Endodermal cell (in vitro differentiated cells): ENCODE measurements at regions not wholly inside any gene's neighbourhood (a gene's known extent, or its start where the extent isn't known, plus 50 kb on each side); places are given as distances from the start of the nearest gene placed in this dataset.

ENCODE experiments used
- DNase-seq: peaks from one replicate; pipeline ENCODE4 v3.0.0-alpha.2; 2017
- H3K27ac ChIP-seq: 2 replicates; pipeline ENCODE4 v1.5.1; 2013; ENCODE audit warnings: mild to moderate bottlenecking, low read depth, low read length, moderate library complexity
- H3K27me3 ChIP-seq: 2 replicates; pipeline ENCODE4 v1.6.1; 2013; ENCODE audit warnings: mild to moderate bottlenecking, low read length, moderate library complexity; ENCODE audit not compliant: insufficient read depth, control insufficient read depth, poor library complexity, severe bottlenecking
- H3K36me3 ChIP-seq: 2 replicates; pipeline ENCODE4 v1.7.0; 2013; ENCODE audit warnings: mild to moderate bottlenecking, low read length, moderate library complexity; ENCODE audit not compliant: control insufficient read depth, insufficient read depth
- H3K4me1 ChIP-seq: one replicate; pipeline ENCODE4 v1.7.0; 2013; ENCODE audit warnings: low read length; ENCODE audit not compliant: control insufficient read depth, insufficient read depth
- H3K4me3 ChIP-seq: 2 replicates; pipeline ENCODE4 v1.5.1; 2013; ENCODE audit warnings: mild to moderate bottlenecking, low read length, moderate library complexity
- H3K9ac ChIP-seq: 2 replicates; pipeline ENCODE4 v1.6.1; 2013; ENCODE audit warnings: mild to moderate bottlenecking, low read length, moderate library complexity; ENCODE audit not compliant: poor library complexity, severe bottlenecking; ENCODE audit errors: extremely low read depth
- H3K9me3 ChIP-seq: 2 replicates; pipeline ENCODE4 v1.6.1; 2013; ENCODE audit warnings: mild to moderate bottlenecking, low read length, moderate library complexity; ENCODE audit not compliant: control insufficient read depth
- H3K27ac Mint-ChIP-seq: 2 replicates; pipeline ENCODE4 v1.8.0; 2020; ENCODE audit warnings: mixed read lengths
- H3K27me3 Mint-ChIP-seq: 2 replicates; pipeline ENCODE4 v1.8.0; 2021; ENCODE audit warnings: mild to moderate bottlenecking, mixed read lengths; ENCODE audit not compliant: insufficient read depth
- H3K36me3 Mint-ChIP-seq: 2 replicates; pipeline ENCODE4 v1.8.0; 2020; ENCODE audit warnings: low read depth, mixed read lengths
- H3K4me1 Mint-ChIP-seq: 2 replicates; pipeline ENCODE4 v1.8.0; 2020; ENCODE audit warnings: mixed read lengths
- H3K4me3 Mint-ChIP-seq: 2 replicates; pipeline ENCODE4 v1.8.0; 2020; ENCODE audit warnings: mild to moderate bottlenecking, moderate library complexity, mixed read lengths
- H3K9me3 Mint-ChIP-seq: 2 replicates; pipeline ENCODE4 v1.8.0; 2020; ENCODE audit warnings: mild to moderate bottlenecking, mixed read lengths
- CTCF ChIP-seq: fragments of 200-600 bp; sonication (generic); conservative IDR thresholded peaks from 2 replicates; pipeline ENCODE4 v1.5.0; 2021; ENCODE audit warnings: antibody characterized with exemption, mild to moderate bottlenecking
- WGBS, 2 experiments: methylation state at CpG; one replicate each; pipeline versions ENCODE4 v1.1.5 to v1.1.7; 2013; ENCODE audit warnings: missing lambda C conversion rate in 2 of 2, mixed read lengths in 1 of 2; ENCODE audit not compliant: insufficient coverage in 1 of 2, insufficient read length in 1 of 2; 5-methylcytosine and 5-hydroxymethylcytosine counted together

GRCh38 chr2:45237128-45237527 lies 227.9 kb upstream of the SIX2 start:
- Histone ChIP-seq H3K9ac (no peak overlapping the region), H3K36me3 (no peaks in the 10 kb centered on the region), H3K4me1 (no peaks in the 10 kb centered on the region), H3K9me3 (peaks cover under 1% of the 10 kb centered on the region), H3K4me3 (no peak overlapping the region), H3K27me3 (no peaks in the 10 kb centered on the region), H3K27ac (no peak overlapping the region)
- no peak overlapping the region for H3K4me3 Mint-ChIP-seq
- no peaks in the 10 kb centered on the region for H3K4me1 Mint-ChIP-seq
- TF ChIP-seq CTCF, result no peak
- no peaks in the 10 kb centered on the region for H3K27me3 Mint-ChIP-seq
- no peaks in the 10 kb centered on the region for H3K9me3 Mint-ChIP-seq
- WGBS, 2 experiments, result 90 to 97% methylated on average over 9 of the region's 9 CpGs
- DNase-seq, result no peak
- H3K36me3 Mint-ChIP-seq, result no peaks in the 10 kb centered on the region
- H3K27ac Mint-ChIP-seq, result no peak overlapping the region

- H3K27me3 ChIP-seq, result no peaks in the 10 kb centered on the region
- H3K9ac ChIP-seq, result no peak overlapping the region
- Mint-ChIP-seq H3K9me3 (no peaks in the 10 kb centered on the region), H3K27me3 (peaks cover 2% of the 10 kb centered on the region), H3K4me3 (no peak overlapping the region), H3K27ac (no peak overlapping the region), H3K4me1 (no peaks in the 10 kb centered on the region), H3K36me3 (no peaks in the 10 kb centered on the region)
- no peaks in the 10 kb centered on the region for H3K36me3 ChIP-seq
- WGBS, 2 experiments, result 62% methylated on average over 2 of the region's 2 CpGs; no CpG with 5 or more reads in 1 of the 2 experiments
- H3K27ac ChIP-seq, result no peak overlapping the region
- TF ChIP-seq CTCF, result no peak
- no peaks in the 10 kb centered on the region for H3K4me1 ChIP-seq
- no peak overlapping the region for H3K4me3 ChIP-seq
- DNase-seq, result no peak
- peaks cover 6% of the 10 kb centered on the region for H3K9me3 ChIP-seq
Measured at GRCh38 chr2:45236268-45236667, 227.0 kb upstream of the SIX2 start.

- H3K4me1 Mint-ChIP-seq, result no peaks in the 10 kb centered on the region
- WGBS, 2 experiments, result 89 to 100% methylated on average over 3 of the region's 3 CpGs
- H3K9me3 ChIP-seq, result peaks cover 6% of the 10 kb centered on the region
Measured at GRCh38 chr2:45233301-45233700, 224.0 kb upstream of the SIX2 start.

More at GRCh38 chr2:45233301-45233700, 224.0 kb upstream of the SIX2 start:
- no peak for TF ChIP-seq CTCF
- Histone ChIP-seq H3K27ac (no peak overlapping the region), H3K27me3 (no peaks in the 10 kb centered on the region), H3K4me1 (no peaks in the 10 kb centered on the region), H3K4me3 (no peak overlapping the region), H3K36me3 (no peaks in the 10 kb centered on the region), H3K9ac (no peak overlapping the region)
- no peak overlapping the region for H3K4me3 Mint-ChIP-seq
- H3K27ac Mint-ChIP-seq, result no peak overlapping the region
- no peak for DNase-seq
- H3K36me3 Mint-ChIP-seq, result no peaks in the 10 kb centered on the region
- H3K27me3 Mint-ChIP-seq, result peaks cover 8% of the 10 kb centered on the region
- H3K9me3 Mint-ChIP-seq, result no peaks in the 10 kb centered on the region
